Sigmoid colon (tissue), 4 donors: ENCODE measurements at regions not wholly inside any gene's neighbourhood (a gene's known extent, or its start where the extent isn't known, plus 50 kb on each side); places are given as distances from the start of the nearest gene placed in this dataset.

Experiments used
- EP300 ChIP-seq, 4 donors: sonication (generic); formaldehyde crosslinking; IDR thresholded peaks; one replicate each; pipeline ENCODE4 v1.6.1; 2017; ENCODE audit warnings: antibody characterized with exemption in 4 of 4
- POLR2A ChIP-seq, 2 donors: fragments of 450-650 bp; IDR thresholded peaks; one replicate each; pipeline ENCODE4 v1.6.1; 2016; ENCODE audit warnings: antibody characterized with exemption in 2 of 2, mild to moderate bottlenecking in 2 of 2, moderate library complexity in 2 of 2
- TF ChIP-seq, protein P1 (sequence below), 4 experiments: fragments of 450-650 bp in 3 of 4; fragments of 200-600 bp in 1 of 4; IDR thresholded peaks; one replicate each; pipeline ENCODE4 v1.5.1; 2016 to 2019; ENCODE audit warnings: antibody characterized with exemption in 4 of 4, mild to moderate bottlenecking in 3 of 4, moderate library complexity in 2 of 4

DNA sequence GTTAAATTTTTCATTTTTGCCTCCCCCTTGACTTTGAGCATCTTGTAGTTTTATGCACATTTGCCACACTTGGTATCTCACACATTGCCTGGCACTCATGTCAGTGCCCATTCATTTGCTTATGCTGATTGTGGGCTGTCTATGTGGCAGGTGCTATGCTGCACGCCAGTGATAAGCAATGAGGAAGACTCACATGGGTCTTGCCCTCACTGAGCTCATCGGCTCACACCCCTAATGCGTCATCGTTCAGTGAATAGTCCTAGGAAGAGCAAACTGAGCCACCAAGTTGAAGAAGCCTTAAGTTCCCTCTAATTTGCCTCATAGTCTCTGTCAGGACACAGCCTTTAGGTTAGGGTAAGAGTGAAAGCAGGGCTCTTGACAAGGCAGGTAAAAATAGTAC lies 209.4 kb upstream of the IL12B start:
- TF ChIP-seq, protein P1, sequence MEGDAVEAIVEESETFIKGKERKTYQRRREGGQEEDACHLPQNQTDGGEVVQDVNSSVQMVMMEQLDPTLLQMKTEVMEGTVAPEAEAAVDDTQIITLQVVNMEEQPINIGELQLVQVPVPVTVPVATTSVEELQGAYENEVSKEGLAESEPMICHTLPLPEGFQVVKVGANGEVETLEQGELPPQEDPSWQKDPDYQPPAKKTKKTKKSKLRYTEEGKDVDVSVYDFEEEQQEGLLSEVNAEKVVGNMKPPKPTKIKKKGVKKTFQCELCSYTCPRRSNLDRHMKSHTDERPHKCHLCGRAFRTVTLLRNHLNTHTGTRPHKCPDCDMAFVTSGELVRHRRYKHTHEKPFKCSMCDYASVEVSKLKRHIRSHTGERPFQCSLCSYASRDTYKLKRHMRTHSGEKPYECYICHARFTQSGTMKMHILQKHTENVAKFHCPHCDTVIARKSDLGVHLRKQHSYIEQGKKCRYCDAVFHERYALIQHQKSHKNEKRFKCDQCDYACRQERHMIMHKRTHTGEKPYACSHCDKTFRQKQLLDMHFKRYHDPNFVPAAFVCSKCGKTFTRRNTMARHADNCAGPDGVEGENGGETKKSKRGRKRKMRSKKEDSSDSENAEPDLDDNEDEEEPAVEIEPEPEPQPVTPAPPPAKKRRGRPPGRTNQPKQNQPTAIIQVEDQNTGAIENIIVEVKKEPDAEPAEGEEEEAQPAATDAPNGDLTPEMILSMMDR (IDR thresholded peaks at IDR 0.05): no peak
- TF ChIP-seq POLR2A (IDR thresholded peaks at IDR 0.05) (no peak), EP300 (IDR thresholded peaks at IDR 0.05) (no peak)
